ENCODE measurements at regions not wholly inside any gene's neighbourhood (a gene's known extent, or its start where the extent isn't known, plus 50 kb on each side); places are given as distances from the start of the nearest gene placed in this dataset.

- BruUV-seq (replicated peaks) = no TSS peak
- no peak overlapping the region for H4K91ac ChIP-seq (ENCODE audit: insufficient read depth, low read depth, low read length)
- H4K5ac ChIP-seq (ENCODE audit: low read depth, low read length) = no peak overlapping the region
- ChIA-PET CTCF (interaction anchor here (0.5 kb wide), 1 partner anchor 470 kb away, joined by 3 read pairs; no protein-coding TSS in a partner anchor), POLR2A (ENCODE audit: unreplicated experiment) (no interaction called here)
- H3K56ac ChIP-seq (ENCODE audit: extremely low read depth, insufficient read depth, low read length) = no peak overlapping the region
- no peak overlapping the region for H3K9ac ChIP-seq (ENCODE audit: low read depth, low read length)
- H3K14ac ChIP-seq (replicated peaks; ENCODE audit: low read depth, low read length) = no peak overlapping the region
- no peak overlapping the region for H3K18ac ChIP-seq (ENCODE audit: low read depth, low read length)
- dilution Hi-C loops (cut with HindIII; ENCODE audit: low sequenced_read_pairs, unreplicated experiment) = no loop called here
- no peak overlapping the region for H3K27ac ChIP-seq (ENCODE audit: insufficient read depth, low read length)
- intact Hi-C loops (cut with micrococcal nuclease) = no loop called here
- H4K20me1 ChIP-seq (ENCODE audit: insufficient read depth, low read length) = no peaks in the 10 kb centered on the region
- ATAC-seq (ENCODE audit: low read depth) = no peak
- no peak overlapping the region for H3K4me2 ChIP-seq (ENCODE audit: low read depth, low read length)
- H3K79me1 ChIP-seq (ENCODE audit: low read depth in 1 of 2, low read length in 2 of 2) = no peaks in the 10 kb centered on the region
- no peak overlapping the region for H3K23ac ChIP-seq (ENCODE audit: low read depth, low read length)
- TF ChIP-seq NFE2L2 (IDR thresholded peaks at IDR 0.05; ENCODE audit: low read depth, low read length) (no peak), MXI1 (IDR thresholded peaks at IDR 0.05; ENCODE audit: borderline replicate concordance, low read depth, low read length) (no peak)
- no peak overlapping the region for H3K4ac ChIP-seq (ENCODE audit: low read depth, low read length)
- no peak overlapping the region for H3K4me3 ChIP-seq (ENCODE audit: insufficient read depth, low read depth, low read length)
- H3K4me1 ChIP-seq (ENCODE audit: control insufficient read depth, insufficient read depth, low read length) = no peaks in the 10 kb centered on the region
- H2AK5ac ChIP-seq (ENCODE audit: low read depth, low read length) = no peak overlapping the region
- no peaks in the 10 kb centered on the region for H3K36me3 ChIP-seq (ENCODE audit: control insufficient read depth, insufficient read depth, low read length)
- no peaks in the 10 kb centered on the region for H3K9me1 ChIP-seq (ENCODE audit: insufficient read depth, low read length)
- in situ Hi-C loops (cut with MboI; ENCODE audit: low sequenced_read_pairs) = no loop called here
- no peaks in the 10 kb centered on the region for H3K27me3 ChIP-seq (ENCODE audit: control insufficient read depth, insufficient read depth, low read length)
- 68% methylated on average over 13 of the region's 22 CpGs; no CpG with 5 or more reads in 1 of the 2 experiments for WGBS, 2 experiments (ENCODE audit: extremely low coverage in 2 of 2, insufficient read length in 1 of 2)
- H2BK20ac ChIP-seq (ENCODE audit: low read depth, low read length) = no peak overlapping the region
- peaks cover 83% of the 10 kb centered on the region for H3K9me3 ChIP-seq (ENCODE audit: control insufficient read depth, insufficient read depth, low read length)
- no peak overlapping the region for H2BK15ac ChIP-seq (ENCODE audit: low read depth, low read length)
- no peak overlapping the region for H2BK120ac ChIP-seq (ENCODE audit: low read depth, low read length)
- H2AFZ ChIP-seq (replicated peaks; ENCODE audit: low read length, poor library complexity) = no peak overlapping the region
- no peak overlapping the region for H2BK5ac ChIP-seq (ENCODE audit: low read depth, low read length, poor library complexity, severe bottlenecking)
- no peak overlapping the region for H2AK9ac ChIP-seq (replicated peaks; ENCODE audit: low read depth, low read length, poor library complexity)
- no peak overlapping the region for H4K8ac ChIP-seq (ENCODE audit: low read depth in 2 of 2, low read length in 2 of 2)
- DNase-seq = no peak
These were observed 862.0 kb downstream of the TBC1D22A start for GRCh38 chr22:47624252-47625012.

Measured in IMR-90 (cell line).